GM12878 (cell line): ENCODE measurements at regions not wholly inside any gene's neighbourhood (a gene's known extent, or its start where the extent isn't known, plus 50 kb on each side); places are given as distances from the start of the nearest gene placed in this dataset.

Experiments
- BMI1 ChIP-seq: fragments of 450-650 bp; IDR thresholded peaks from 2 replicates; pipeline ENCODE4 v1.6.1; 2016; ENCODE audit warnings: mild to moderate bottlenecking, moderate library complexity, borderline replicate concordance
- CHD2 ChIP-seq: IDR thresholded peaks from 2 replicates; pipeline ENCODE4 v1.6.1; 2011; ENCODE audit warnings: low read depth, low read length, improper control_type of control experiment, borderline replicate concordance
- MXI1 ChIP-seq: fragments of 150-350 bp; IDR thresholded peaks from 2 replicates; pipeline ENCODE4 v1.6.1; 2011; ENCODE audit warnings: low read depth, mild to moderate bottlenecking, inconsistent platforms, low read length, improper control_type of control experiment
- NFYB ChIP-seq: IDR thresholded peaks from 2 replicates; pipeline ENCODE4 v1.6.1; 2011; ENCODE audit warnings: low read depth, mild to moderate bottlenecking, low read length, improper control_type of control experiment, moderate library complexity; ENCODE audit not compliant: insufficient read depth
- POLR2A ChIP-seq: IDR thresholded peaks from 2 replicates; pipeline ENCODE4 v1.6.1; 2011; ENCODE audit warnings: low read depth, mild to moderate bottlenecking, low read length
- POLR2AphosphoS2 ChIP-seq: IDR thresholded peaks from 2 replicates; pipeline ENCODE4 v1.6.1; 2011; ENCODE audit warnings: low read depth, mild to moderate bottlenecking, low read length, improper control_type of control experiment, moderate library complexity
- RBBP5 ChIP-seq: fragments of 200-600 bp; sonication (generic); conservative IDR thresholded peaks from 2 replicates; pipeline ENCODE4 v1.6.1; 2016
- RFX5 ChIP-seq: IDR thresholded peaks from 2 replicates; pipeline ENCODE4 v1.6.1; 2011; ENCODE audit warnings: low read depth, low read length, improper control_type of control experiment
- SPI1 ChIP-seq: IDR thresholded peaks from 2 replicates; pipeline ENCODE4 v1.6.1; 2011; ENCODE audit warnings: low read depth, mild to moderate bottlenecking, low read length, moderate library complexity, borderline replicate concordance; ENCODE audit not compliant: insufficient read depth
- TF ChIP-seq, protein P1 (sequence below): fragments of 450-650 bp; IDR thresholded peaks from 2 replicates; pipeline ENCODE4 v1.6.1; 2018; ENCODE audit warnings: mild to moderate bottlenecking, low read depth, moderate library complexity; ENCODE audit not compliant: partially characterized antibody
- TF ChIP-seq, protein P2 (sequence below): fragments of 450-650 bp; formaldehyde crosslinking; IDR thresholded peaks from 2 replicates; pipeline ENCODE4 v1.4.0; 2022; ENCODE audit warnings: mild to moderate bottlenecking, moderate library complexity
- TF ChIP-seq, protein P3 (sequence below): fragments of 450-650 bp; conservative IDR thresholded peaks from 2 replicates; pipeline ENCODE4 v1.6.1; 2017; ENCODE audit warnings: mild to moderate bottlenecking, moderate library complexity
- TF ChIP-seq, protein P4 (sequence below): fragments of 450-650 bp; IDR thresholded peaks from 2 replicates; pipeline ENCODE4 v1.6.1; 2018; ENCODE audit warnings: borderline replicate concordance, mild to moderate bottlenecking; ENCODE audit not compliant: partially characterized antibody

DNA sequence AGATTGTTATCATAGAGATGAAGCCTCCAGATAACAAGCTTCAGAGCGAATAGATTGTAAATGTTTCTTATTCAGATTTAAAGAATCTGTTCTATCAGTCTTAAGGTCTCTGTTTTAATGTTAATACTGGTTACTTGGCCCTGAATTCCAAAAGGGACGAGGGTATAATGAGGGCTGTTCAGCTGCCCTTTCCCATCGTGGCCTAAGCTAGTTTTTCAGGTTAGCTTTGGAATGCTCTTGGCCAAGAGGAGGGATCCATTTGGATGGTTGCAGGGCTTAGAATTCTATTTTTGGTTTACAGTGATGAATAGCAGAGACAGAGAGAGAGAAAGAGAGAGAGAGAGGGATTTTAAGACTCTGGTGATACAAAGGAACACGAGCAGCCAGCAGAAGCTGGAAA is 62.8 kb upstream of the UFL1 start (continued):
- TF ChIP-seq, protein P1, sequence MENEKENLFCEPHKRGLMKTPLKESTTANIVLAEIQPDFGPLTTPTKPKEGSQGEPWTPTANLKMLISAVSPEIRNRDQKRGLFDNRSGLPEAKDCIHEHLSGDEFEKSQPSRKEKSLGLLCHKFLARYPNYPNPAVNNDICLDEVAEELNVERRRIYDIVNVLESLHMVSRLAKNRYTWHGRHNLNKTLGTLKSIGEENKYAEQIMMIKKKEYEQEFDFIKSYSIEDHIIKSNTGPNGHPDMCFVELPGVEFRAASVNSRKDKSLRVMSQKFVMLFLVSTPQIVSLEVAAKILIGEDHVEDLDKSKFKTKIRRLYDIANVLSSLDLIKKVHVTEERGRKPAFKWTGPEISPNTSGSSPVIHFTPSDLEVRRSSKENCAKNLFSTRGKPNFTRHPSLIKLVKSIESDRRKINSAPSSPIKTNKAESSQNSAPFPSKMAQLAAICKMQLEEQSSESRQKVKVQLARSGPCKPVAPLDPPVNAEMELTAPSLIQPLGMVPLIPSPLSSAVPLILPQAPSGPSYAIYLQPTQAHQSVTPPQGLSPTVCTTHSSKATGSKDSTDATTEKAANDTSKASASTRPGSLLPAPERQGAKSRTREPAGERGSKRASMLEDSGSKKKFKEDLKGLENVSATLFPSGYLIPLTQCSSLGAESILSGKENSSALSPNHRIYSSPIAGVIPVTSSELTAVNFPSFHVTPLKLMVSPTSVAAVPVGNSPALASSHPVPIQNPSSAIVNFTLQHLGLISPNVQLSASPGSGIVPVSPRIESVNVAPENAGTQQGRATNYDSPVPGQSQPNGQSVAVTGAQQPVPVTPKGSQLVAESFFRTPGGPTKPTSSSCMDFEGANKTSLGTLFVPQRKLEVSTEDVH = no peak
- TF ChIP-seq, protein P2, sequence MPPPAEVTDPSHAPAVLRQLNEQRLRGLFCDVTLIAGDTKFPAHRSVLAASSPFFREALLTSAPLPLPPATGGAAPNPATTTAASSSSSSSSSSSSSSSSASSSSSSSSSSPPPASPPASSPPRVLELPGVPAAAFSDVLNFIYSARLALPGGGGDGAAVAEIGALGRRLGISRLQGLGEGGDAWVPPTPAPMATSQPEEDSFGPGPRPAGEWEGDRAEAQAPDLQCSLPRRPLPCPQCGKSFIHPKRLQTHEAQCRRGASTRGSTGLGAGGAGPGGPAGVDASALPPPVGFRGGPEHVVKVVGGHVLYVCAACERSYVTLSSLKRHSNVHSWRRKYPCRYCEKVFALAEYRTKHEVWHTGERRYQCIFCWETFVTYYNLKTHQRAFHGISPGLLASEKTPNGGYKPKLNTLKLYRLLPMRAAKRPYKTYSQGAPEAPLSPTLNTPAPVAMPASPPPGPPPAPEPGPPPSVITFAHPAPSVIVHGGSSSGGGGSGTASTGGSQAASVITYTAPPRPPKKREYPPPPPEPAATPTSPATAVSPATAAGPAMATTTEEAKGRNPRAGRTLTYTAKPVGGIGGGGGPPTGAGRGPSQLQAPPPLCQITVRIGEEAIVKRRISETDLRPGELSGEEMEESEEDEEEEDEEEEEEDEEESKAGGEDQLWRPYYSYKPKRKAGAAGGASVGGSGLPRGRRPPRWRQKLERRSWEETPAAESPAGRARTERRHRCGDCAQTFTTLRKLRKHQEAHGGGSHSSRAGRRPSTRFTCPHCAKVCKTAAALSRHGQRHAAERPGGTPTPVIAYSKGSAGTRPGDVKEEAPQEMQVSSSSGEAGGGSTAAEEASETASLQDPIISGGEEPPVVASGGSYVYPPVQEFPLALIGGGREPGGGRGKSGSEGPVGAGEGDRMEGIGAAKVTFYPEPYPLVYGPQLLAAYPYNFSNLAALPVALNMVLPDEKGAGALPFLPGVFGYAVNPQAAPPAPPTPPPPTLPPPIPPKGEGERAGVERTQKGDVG (CRISPR knock-in tag) = no peak
- TF ChIP-seq, protein P3, sequence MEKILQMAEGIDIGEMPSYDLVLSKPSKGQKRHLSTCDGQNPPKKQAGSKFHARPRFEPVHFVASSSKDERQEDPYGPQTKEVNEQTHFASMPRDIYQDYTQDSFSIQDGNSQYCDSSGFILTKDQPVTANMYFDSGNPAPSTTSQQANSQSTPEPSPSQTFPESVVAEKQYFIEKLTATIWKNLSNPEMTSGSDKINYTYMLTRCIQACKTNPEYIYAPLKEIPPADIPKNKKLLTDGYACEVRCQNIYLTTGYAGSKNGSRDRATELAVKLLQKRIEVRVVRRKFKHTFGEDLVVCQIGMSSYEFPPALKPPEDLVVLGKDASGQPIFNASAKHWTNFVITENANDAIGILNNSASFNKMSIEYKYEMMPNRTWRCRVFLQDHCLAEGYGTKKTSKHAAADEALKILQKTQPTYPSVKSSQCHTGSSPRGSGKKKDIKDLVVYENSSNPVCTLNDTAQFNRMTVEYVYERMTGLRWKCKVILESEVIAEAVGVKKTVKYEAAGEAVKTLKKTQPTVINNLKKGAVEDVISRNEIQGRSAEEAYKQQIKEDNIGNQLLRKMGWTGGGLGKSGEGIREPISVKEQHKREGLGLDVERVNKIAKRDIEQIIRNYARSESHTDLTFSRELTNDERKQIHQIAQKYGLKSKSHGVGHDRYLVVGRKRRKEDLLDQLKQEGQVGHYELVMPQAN = no peak
- TF ChIP-seq MXI1 (no peak), SPI1 (no peak), RBBP5 (no peak), BMI1 (no peak), POLR2AphosphoS2 (no peak), POLR2A (no peak), NFYB (no peak), CHD2 (no peak), RFX5 (no peak)
- TF ChIP-seq, protein P4, sequence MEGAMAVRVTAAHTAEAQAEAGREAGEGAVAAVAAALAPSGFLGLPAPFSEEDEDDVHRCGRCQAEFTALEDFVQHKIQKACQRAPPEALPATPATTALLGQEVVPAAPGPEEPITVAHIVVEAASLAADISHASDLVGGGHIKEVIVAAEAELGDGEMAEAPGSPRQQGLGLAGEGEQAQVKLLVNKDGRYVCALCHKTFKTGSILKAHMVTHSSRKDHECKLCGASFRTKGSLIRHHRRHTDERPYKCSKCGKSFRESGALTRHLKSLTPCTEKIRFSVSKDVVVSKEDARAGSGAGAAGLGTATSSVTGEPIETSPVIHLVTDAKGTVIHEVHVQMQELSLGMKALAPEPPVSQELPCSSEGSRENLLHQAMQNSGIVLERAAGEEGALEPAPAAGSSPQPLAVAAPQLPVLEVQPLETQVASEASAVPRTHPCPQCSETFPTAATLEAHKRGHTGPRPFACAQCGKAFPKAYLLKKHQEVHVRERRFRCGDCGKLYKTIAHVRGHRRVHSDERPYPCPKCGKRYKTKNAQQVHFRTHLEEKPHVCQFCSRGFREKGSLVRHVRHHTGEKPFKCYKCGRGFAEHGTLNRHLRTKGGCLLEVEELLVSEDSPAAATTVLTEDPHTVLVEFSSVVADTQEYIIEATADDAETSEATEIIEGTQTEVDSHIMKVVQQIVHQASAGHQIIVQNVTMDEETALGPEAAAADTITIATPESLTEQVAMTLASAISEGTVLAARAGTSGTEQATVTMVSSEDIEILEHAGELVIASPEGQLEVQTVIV = no peak
